CMK (cell line): ENCODE measurements at regions not wholly inside any gene's neighbourhood (a gene's known extent, or its start where the extent isn't known, plus 50 kb on each side); places are given as distances from the start of the nearest gene placed in this dataset.

ENCODE experiments used
- DNase-seq: peaks from one replicate; pipeline ENCODE4 v3.0.0-alpha.2; 2010; ENCODE audit warnings: low read depth

DNA sequence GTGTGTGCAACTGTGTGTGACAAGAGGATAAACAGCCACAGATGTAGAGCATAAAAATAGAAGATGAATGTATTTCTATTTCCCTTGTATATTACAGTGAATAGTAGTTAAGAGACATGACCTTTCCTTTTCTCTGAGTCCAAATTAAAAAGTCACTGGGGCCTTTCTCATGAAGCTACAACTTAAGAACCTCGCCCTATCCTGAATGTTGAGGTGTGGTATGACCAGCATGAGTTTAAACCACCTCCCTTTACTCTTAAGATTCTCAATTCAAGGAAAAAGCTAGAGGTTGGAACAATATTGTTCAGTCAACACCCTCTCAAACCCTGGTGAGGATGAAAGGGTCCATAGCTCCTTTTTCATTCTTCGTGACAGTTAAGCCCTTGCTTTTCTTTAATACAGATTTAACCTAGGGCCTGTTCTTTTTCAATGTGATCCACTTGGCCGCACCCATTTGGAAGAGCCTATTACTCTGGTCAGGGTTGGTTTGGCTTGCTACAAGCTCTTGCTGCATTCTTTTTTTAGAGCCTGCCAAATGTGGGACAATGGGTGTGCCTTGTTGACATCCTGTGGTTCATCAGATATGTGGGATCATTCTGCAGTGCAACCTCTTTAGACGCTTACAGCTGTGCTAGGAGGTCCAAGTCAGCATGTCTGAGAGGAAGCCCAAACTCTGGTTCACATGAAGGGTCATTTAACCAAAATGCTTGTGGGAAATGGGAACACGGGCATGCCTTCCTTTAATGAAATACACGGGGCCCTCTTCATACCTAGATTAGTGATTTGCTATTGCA lies 290.0 kb downstream of the HAO1 start:
- no peak for DNase-seq

DNA sequence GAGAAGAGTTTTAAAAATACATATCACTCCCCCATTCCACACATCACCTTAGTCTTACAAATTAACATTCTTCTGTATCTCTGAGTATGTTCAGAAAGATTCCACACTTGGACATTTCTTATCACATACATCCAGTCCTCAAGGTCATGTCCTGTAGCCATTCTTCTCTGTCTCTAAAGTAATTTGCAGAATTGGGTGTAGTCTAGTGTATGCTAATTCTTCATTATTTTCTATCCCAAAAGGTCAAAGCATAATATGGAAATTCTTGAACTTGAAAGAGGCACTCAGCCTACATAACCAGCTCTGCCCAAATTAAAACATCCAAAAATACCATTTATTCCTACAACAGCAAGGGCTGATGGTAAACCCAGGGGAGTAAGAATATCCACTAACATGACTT lies 286.0 kb downstream of the HAO1 start:
- no peak for DNase-seq

DNA sequence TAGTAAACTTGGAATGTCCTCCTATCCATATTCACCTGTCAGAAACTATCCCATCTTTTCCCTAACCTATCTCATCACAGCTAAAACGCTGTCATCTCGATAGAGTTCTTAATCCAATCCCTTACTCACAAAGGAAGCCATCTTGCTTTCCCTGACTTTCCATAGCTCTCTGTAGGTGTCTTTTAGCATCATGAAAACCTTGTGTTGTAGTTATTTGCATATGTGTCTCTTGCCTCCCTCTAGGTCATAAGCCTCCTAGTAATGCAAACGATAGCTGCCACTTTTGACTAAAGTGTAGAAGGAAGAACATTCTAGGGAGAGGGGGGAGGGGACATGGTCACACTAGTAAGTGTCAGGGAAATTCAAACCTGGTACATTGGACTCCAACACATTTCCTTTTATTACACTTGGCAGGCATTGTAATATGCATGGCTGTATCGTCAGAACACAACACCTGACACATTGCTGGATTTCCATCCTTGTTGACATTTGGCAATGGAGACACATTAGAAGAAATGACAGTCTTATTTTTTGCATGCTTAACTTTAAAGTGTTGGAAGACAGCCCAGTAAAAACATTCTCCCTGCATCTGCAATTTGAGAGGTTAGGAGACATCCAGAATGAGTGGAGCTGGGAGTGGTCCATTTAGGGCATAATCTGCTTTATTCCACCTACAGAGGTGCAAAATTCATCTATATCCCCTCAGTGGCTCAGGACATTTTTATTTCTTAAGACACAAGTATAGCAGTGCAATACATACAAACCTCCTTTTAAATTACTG lies 283.4 kb downstream of the HAO1 start:
- no peak for DNase-seq

DNA sequence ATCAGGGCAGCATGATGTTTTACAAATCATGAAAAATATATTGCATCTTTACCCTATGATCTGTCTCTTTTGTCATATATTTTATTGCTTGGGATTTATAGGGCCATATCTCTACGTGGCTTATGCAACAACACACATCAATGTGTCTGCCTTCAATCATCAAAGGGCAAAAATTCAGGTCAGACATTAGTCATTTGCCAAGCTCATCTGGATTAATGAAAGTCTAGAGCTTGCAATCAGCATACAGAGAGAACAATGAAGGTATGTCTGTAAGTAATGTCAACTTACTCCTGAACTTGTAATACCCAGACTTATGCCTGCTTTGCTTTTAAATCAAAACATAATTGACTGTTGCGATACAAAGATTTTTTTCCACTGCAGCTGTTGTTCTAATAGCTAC lies 282.7 kb downstream of the HAO1 start:
- no peak for DNase-seq

DNA sequence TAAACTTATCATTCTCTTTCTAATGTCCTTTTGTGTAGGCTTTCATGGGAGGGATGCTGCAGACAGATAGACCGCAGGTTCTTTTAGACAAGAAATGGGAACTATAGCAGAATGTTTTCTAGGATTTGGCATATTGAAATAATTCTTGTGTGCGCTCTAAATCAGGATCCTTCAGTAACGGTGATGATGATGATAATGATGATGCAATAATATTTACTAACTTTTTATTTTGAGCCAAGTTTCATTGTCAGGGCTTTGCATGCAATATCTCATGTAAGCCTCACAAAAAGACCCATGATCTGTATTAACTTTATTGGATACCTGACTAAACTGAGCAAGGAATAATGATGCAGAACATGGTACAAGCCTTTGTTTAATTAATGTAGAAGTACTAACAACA lies 280.1 kb downstream of the HAO1 start:
- DNase-seq: no peak

DNA sequence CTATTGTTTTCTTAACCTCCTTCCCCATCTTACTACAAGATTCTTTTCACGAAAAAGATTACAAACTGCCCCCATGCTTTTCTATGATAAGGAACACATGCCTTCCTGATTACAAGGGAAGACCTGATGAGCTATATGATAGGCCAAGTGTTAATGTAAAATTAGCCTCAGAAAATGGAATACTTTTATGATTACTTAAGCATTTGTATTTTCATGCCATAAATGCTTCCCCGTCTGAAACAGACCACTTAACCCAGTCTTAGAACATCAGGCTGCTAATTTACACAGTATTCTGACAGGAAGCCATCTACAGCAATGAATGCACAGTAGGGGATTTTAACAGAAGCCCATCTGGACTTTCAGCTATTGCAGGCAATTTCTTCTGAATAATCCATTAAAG lies 274.9 kb downstream of the HAO1 start:
- DNase-seq: no peak

DNA sequence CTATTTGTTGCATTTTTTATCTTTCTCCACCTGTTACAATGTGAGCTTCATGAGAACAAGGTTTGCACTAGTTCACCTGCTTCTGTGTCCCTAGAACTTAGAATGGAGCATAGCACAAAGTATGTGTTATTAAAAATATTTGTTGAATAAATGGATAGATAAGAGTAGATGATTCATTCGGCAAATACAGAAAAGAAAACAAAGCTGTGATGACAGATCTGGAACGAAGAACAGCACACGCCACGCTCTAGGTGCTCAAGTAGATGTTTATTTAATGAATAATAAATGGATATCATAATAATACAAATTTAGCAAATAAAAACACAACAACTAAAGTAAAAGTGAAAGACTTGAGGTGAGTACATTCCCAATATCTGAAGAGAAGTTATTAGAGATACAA lies 273.1 kb downstream of the HAO1 start:
- no peak for DNase-seq

DNA sequence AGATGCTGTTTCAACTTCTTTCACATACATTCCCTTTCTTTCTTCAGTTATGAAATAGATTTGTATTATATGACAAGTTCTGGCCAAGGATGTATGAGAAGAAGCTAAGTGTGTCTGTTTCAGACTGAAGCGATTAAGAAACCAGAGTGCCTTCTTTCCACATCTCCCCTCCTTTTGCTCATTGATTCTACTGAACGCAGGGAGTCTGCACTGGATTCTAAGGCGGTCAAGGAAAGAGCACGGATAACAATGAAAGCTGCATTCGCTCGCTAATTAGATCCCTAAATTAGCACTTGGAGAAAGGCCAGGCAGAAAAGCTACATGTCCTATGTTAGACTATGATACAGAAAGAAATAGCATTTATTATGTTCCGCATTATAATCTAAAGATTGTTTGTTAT lies 267.7 kb downstream of the HAO1 start:
- no peak for DNase-seq

DNA sequence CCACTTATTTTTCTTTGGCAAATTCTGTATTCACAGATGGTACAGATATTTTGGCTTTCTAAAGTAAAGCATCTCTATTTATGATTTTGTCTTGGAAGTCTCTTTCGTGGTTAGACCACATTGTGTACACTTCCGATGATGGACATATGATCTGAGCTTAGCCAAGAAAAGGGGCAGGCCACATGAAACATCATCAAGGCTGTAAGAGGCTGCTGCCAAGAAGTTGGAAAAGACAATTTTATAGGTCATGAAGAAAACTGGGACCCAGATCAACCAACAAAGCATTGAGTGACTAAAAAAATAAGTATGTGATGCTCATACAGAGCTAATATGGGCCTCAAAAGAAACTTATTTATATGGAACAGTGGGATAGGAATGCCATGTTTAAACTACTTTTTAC lies 266.4 kb downstream of the HAO1 start:
- DNase-seq: no peak

DNA sequence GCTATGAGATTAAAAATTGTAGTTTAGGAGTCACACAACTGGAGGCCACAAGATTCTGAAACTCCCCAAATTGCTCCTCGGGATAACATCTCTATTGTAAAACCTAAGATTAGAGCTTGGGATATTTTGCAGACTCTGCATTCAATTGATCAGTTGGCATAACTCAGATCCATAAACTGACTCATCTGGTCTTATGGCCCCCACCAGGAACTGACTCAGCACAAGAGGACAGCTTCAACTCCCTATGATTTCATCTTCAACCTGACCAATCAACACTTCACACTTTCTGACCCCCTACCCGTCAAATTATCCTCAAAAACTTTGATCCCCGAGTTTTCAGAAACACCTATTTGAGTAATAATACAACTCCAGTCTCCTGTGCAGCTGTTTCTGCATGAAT lies 257.3 kb downstream of the HAO1 start:
- no peak for DNase-seq

DNA sequence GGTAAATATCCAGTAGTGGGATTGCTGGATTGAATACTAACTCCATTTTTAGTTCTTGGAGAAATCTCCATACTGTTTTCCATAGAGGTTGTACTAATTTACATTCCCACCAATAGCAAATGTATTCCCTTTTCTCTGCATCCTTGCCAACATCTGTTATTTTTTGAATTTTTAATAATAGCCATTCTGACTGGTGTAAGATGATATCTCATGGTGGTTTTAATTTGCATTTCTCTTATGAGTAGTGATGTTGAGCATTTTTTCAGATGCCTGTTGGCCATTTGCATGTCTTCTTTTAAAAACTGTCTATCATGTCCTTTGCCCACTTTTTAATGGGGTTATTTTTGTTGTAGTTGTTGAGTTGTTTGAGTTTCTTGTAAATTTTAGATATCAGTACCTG lies 253.2 kb downstream of the HAO1 start:
- DNase-seq: no peak

DNA sequence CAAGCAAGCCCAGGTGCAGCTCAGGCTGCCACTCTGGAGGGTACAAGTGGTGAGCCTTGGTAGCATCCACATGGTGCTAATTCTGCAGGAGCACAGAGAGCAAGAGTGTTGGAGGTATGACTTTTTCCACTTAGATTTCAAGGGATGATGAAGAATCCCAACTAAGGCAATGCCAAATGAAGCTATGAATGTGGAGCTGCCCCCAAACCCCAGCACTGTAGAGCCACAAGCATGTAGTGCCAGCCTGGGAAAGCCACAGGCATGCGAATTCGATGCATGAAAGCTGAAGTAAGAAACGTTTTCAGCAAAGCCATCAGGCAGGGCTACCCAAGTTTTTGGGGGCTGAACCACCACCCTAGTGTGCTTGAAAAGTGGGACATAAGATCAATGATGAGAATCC lies 251.1 kb downstream of the HAO1 start:
- DNase-seq: no peak

DNA sequence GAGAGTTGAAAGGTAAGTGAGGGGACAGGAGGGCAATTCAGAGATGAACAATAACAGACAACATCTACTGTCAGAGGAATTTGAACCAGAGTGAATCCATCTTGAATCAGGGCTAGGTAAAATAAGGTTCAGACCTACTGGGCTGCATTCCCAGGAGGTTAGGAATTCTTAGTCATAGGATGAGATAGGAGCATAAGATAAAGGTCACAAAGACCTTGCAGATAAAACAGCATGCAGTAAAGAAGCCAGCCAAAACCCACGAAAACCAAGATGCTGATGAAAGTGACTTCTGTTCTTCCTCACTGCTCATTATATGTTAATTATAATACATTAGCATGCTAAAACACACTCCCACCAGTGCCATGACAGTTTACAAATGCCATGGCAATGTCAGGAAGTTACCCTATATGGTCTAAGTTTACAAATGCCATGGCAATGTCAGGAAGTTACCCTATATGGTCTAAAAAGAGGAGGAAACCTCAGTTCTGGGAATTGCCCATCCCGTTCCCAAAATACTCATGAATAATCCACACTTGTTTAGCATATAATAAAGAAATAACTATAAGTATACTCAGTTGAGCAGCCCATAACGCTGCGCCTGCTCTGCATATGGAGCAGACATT lies 248.5 kb downstream of the HAO1 start:
- no peak for DNase-seq

DNA sequence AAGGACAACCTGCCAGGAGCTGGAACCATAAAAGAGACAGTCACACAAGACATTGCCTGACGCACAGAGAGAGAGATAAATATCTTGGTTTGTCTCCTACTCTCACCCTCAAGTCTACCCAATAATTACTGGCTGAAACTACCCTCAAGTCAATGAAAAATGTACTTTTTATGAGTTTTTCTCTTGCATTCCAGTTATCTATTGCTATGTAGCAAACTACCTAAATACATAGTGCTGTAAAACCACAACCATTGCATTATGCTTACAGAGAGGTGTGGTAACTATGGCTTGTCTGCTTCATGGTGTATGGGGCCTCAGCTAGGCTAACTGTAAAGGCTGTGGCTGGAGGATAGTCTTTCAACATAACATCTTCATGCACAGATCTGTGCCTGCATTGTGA lies 247.8 kb downstream of the HAO1 start:
- no peak for DNase-seq

DNA sequence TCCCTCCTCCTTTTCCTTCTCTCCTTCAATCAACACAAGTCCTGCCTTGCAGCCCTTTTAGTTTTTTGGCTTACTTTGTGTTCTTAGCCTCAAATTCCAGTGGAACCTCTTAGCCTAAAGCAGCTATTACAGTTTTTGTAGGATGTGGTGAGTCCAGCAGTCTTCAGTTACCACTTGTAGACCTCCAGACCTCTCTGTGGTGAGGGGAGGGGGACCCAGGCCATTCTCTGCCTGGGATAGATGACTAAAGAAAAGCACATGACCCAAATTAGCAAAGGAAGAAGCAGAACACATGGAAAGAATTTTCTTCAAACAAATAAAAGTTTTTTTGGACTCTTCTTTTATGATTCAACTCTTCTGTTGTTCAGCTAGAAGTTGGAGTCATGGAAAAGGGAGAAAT lies 246.5 kb downstream of the HAO1 start:
- DNase-seq: no peak

DNA sequence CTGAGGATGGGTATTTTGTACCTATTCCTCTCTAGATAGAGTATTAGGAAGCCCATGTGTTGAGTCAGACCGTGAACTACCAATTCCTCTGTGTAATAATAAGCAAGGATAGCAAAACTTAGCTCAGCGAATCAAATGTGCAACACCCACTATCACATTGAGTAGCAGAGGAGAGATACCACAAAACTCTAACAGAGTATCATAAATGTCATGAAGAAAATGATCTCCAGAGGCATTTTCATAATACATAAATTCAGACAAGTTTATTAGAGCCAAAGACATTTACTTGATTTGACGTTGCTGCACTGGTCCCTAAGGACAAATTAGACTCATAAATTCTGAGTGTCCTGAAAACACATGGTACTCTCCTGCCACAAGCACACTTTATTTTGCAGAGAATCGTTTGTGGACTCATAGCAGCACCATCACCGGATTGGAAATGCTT lies 245.2 kb downstream of the HAO1 start:
- DNase-seq: no peak

DNA sequence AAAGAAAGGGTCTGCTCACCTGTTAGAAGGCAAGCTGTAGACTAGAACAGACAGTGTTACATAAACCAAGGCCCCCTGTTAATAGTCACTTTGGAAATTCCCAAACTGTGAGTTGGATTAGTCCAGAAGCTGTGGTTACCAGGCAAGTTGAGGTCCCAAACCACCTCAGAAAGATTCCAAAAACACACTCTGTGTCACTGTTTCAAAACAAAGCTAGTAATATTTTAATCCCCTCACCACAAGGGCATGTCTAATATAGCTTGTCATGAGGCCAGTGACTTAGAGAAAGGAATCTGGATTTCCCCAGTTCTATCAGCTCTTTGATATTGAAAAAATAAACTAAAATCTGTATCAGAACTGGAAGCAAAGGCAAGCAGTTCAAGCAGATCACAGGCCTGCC lies 244.6 kb downstream of the HAO1 start:
- DNase-seq: no peak

DNA sequence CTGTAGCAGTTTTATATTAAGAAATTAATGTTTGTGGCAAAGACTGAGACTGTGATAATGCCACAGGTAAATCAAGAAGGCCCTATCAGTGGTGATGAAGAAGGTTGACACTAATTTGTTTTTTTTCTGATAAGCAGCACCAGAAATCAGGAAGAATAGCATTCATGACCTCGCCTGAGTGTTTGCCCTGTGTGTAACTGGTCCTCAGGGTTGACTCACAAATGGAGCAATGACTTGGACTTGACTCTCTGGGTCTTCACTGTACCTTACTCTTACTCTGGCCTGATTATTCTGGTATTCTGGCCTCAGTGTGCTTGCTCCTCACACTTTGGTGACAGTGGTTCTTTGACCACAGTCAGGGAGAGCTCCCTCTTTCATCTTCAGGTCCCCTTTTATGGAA lies 243.9 kb downstream of the HAO1 start:
- DNase-seq: no peak

DNA sequence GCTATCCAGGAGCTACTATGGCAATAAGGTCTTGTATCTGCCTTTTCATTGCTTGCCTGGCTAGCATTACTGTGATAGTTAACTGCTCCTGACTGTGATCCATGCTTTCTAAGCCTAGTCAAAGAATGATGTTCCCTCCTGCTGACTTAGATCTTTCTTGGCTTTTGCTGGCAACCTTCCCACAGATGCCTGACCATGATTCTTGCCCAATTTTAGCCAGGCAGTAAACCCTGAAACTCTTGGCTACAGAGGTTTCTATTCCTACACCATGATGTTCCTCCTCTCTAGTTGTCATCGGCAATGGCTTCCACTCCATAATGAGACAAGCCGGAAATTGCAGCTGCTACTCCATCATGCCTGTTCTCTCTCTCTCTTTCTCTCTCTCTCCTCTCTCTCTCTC lies 238.1 kb downstream of the HAO1 start:
- no peak for DNase-seq

DNA sequence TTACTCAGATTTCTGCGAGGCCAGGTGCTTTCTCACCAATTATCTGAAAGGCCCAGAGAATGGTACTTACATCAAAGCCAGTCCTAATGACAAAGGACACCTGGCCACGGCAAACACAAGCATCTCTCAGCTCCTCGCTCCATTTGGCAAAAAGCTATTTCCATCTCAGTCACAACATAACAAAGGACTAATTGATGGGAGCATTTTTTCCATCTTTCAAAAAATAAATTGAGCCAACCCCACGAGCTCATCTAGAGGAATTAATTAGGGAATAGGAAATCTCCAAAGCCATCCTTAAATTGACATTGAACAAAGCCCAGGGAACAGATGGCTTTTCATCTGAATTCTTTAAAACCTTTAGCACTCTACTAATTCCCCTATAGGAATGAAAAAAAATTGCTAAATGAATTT lies 236.7 kb downstream of the HAO1 start:
- DNase-seq: no peak

DNA sequence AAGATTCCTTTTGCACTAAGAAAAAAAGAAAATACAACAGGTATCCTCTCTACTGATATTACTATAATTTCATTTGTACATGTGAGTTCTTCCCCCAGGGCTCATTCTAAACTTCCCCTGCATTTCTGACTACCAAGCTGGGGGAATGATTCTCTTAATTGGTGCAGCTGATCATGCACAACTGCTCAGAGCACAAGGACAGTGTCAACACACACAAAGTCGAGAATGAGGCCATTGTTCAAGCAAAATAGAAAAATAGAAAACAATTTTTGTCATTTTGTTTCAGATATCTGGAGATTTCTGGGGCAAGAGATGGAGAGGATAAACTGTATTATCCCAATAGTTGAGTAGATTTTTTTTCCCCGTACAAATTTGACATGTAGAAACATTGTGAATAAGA lies 236.3 kb downstream of the HAO1 start:
- no peak for DNase-seq

DNA sequence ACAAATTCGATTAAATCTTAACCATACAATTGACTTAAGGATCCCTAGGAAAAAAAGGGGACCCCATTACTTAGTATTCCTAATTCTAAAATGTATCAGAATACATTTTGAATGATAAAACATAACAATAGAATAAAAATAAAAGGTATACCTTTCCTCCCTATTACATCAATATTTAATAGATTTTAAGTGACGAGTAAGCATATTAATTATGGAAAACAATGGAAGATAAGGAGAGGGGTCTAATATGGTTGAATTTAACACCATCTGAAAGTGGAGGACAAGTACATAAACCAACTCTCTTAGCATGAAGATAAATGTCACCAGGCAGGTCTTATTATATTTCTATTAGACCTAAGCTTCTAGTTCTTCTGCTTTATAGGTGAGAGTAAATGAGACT lies 232.1 kb downstream of the HAO1 start:
- no peak for DNase-seq

DNA sequence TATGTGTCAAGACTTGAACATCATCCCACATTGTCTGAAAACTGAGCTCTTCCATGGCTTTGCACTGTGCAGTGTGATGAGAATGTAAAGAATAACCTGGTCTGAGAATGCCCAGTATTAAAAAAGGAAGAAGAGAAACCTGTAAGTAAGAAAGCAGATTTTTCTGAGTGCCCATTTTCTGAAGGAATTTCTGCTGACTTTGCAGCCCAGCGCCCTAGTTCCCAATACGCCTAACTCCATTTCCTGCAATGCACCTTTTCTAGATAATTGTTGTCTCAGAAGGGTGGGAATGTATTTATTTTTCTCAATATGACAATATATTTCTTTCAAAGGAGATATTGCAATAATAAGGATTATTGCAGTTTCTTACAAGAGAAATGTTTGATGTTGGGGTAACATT lies 231.5 kb downstream of the HAO1 start:
- DNase-seq: no peak
